22Rv1 (cell line): ENCODE measurements at regions not wholly inside any gene's neighbourhood (a gene's known extent, or its start where the extent isn't known, plus 50 kb on each side); places are given as distances from the start of the nearest gene placed in this dataset.
A peak's percentile ranks its signal among the peaks of the same experiment; 100 is the strongest.

ENCODE experiments used
- H3K27ac ChIP-seq: fragments of 450-650 bp; 2 replicates; pipeline ENCODE4 v1.5.1; 2017
- ZFX ChIP-seq: fragments of 450-650 bp; IDR thresholded peaks from 2 replicates; pipeline ENCODE4 v1.6.1; 2017; ENCODE audit warnings: antibody characterized with exemption, borderline replicate concordance
- TF ChIP-seq, protein P1 (sequence below): fragments of 450-650 bp; IDR thresholded peaks from 2 replicates; pipeline ENCODE4 v1.5.1; 2017; ENCODE audit warnings: mild to moderate bottlenecking

DNA sequence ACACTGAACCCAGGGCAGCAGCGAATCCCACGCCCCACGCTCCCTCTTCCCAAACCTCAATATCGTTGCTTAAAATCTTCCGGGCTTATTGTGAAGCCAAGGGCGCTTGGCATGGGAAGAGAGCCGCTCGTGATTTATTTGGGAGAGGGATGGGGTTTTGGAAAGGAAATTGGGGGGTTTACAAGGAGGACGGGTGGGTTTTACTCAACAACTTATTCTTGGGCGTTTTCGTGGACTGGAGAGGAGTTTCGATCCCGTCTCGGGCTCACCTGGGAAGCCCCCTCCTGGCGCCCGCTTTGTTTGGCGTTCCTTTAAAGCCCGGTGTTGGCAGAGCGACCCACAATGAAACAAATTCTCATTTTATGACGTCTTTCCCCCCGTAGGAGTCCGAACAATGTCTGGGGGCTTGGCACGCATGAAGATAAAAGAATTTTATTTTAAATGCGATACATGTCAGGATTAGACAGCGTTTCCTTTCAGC is 135.3 kb downstream of the INSIG2 start:
- no peak overlapping the region for H3K27ac ChIP-seq

GRCh38 chr2:118222672-118223421 is 134.6 kb downstream of the INSIG2 start:
- no peak for TF ChIP-seq ZFX
- TF ChIP-seq, protein P1, sequence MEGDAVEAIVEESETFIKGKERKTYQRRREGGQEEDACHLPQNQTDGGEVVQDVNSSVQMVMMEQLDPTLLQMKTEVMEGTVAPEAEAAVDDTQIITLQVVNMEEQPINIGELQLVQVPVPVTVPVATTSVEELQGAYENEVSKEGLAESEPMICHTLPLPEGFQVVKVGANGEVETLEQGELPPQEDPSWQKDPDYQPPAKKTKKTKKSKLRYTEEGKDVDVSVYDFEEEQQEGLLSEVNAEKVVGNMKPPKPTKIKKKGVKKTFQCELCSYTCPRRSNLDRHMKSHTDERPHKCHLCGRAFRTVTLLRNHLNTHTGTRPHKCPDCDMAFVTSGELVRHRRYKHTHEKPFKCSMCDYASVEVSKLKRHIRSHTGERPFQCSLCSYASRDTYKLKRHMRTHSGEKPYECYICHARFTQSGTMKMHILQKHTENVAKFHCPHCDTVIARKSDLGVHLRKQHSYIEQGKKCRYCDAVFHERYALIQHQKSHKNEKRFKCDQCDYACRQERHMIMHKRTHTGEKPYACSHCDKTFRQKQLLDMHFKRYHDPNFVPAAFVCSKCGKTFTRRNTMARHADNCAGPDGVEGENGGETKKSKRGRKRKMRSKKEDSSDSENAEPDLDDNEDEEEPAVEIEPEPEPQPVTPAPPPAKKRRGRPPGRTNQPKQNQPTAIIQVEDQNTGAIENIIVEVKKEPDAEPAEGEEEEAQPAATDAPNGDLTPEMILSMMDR: no peak
- no peak overlapping the region for H3K27ac ChIP-seq

More for the DNA sequence above, 135.3 kb downstream of the INSIG2 start:
- TF ChIP-seq, protein P1: no peak
- TF ChIP-seq ZFX: no peak

DNA sequence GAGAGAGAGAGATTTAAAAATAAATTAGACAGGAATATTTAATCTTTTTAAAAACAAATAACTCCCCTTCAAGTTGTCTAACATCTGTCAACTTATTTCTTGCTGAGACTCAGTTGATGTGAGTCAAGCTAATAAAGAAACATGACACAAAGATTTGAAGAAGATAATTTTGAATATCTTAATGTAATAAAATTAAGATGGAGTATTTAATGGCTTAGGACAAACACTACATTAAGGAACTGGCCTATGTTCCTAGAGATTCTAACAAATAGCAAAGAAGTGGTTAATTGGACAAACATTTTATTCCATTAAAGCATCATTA is 134.0 kb downstream of the INSIG2 start:
- no peak overlapping the region for H3K27ac ChIP-seq
- TF ChIP-seq, protein P1: peak; percentile 26; the same call in 1 of the 2 replicates
- TF ChIP-seq ZFX: no peak

GRCh38 chr2:118221536-118222272 is 133.4 kb downstream of the INSIG2 start:
- H3K27ac ChIP-seq: no peak overlapping the region
- TF ChIP-seq, protein P1: peak; percentile 58
- TF ChIP-seq ZFX: no peak

GRCh38 chr2:118219611-118220010 is 131.3 kb downstream of the INSIG2 start:
- TF ChIP-seq ZFX: no peak
- TF ChIP-seq, protein P1: no peak
- no peak overlapping the region for H3K27ac ChIP-seq

GRCh38 chr2:118216224-118216623 is 128.0 kb downstream of the INSIG2 start:
- TF ChIP-seq, protein P1: no peak
- TF ChIP-seq ZFX: no peak
- no peak overlapping the region for H3K27ac ChIP-seq

DNA sequence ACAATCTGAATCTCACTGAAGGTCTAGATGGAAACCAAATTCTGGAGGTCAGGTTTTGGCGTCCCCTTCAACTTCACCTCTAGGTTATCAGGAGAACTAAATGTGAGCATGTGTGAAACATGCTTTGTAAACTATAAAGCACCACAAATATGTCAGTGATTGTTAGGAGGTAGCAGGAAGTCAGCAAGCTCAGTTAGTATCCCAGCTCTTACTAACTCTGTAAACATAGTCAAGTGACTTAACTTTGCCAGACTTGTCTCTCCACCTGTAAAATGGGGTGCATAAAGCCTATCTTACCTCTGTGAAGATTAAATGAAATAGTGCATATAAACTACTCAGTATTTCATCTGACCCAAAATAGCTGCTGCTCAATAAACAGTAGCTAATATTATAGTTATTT is 121.5 kb downstream of the INSIG2 start:
- H3K27ac ChIP-seq: no peak overlapping the region
- no peak for TF ChIP-seq ZFX
- TF ChIP-seq, protein P1: no peak
